Activated CD4-positive, alpha-beta T cell treated with anti-CD3 and anti-CD28 coated beads, Interleukin-2, amount 50 U/mL, for 4 hours (primary cell): ENCODE measurements at regions not wholly inside any gene's neighbourhood (a gene's known extent, or its start where the extent isn't known, plus 50 kb on each side); places are given as distances from the start of the nearest gene placed in this dataset.

Source experiments
- DNase-seq, 2 experiments: peaks; one replicate each; pipeline ENCODE4 v3.0.0-alpha.2; 2020

GRCh38 chr1:88274431-88274830 is 409.6 kb upstream of the PKN2 start:
- no peak for DNase-seq

- no peak for DNase-seq
Measured at GRCh38 chr1:88275259-88275862, 408.7 kb upstream of the PKN2 start.

- no peak for DNase-seq
Measured at GRCh38 chr1:88276163-88276562, 407.9 kb upstream of the PKN2 start.

GRCh38 chr1:88284066-88284465 is 400.0 kb upstream of the PKN2 start:
- no peak for DNase-seq

- DNase-seq, result no peak
Measured at GRCh38 chr1:88284666-88285366, 399.3 kb upstream of the PKN2 start.

GRCh38 chr1:88286716-88287115 is 397.4 kb upstream of the PKN2 start:
- DNase-seq, result no peak

GRCh38 chr1:88288571-88288970 is 395.5 kb upstream of the PKN2 start:
- no peak for DNase-seq

GRCh38 chr1:88289401-88290102 is 394.5 kb upstream of the PKN2 start:
- DNase-seq, result no peak

- no peak for DNase-seq
Measured at GRCh38 chr1:88291611-88292354, 392.3 kb upstream of the PKN2 start.

- no peak for DNase-seq
Measured at GRCh38 chr1:88293691-88294190, 390.3 kb upstream of the PKN2 start.

- no peak for DNase-seq
Measured at GRCh38 chr1:88296227-88296626, 387.8 kb upstream of the PKN2 start.

- DNase-seq, result no peak
Measured at GRCh38 chr1:88296642-88297041, 387.4 kb upstream of the PKN2 start.

- no peak for DNase-seq
Measured at GRCh38 chr1:88298506-88298905, 385.6 kb upstream of the PKN2 start.

- no peak for DNase-seq
Measured at GRCh38 chr1:88300752-88301263, 383.3 kb upstream of the PKN2 start.

GRCh38 chr1:88302843-88303486 is 381.1 kb upstream of the PKN2 start:
- DNase-seq, result no peak

- no peak for DNase-seq
Measured at GRCh38 chr1:88311265-88311664, 372.8 kb upstream of the PKN2 start.

- no peak for DNase-seq
Measured at GRCh38 chr1:88311907-88312306, 372.2 kb upstream of the PKN2 start.

- no peak for DNase-seq
Measured at GRCh38 chr1:88317396-88317795, 366.7 kb upstream of the PKN2 start.

GRCh38 chr1:88318740-88319139 is 365.3 kb upstream of the PKN2 start:
- DNase-seq, result no peak

- no peak for DNase-seq
Measured at GRCh38 chr1:88320291-88320690, 363.8 kb upstream of the PKN2 start.

GRCh38 chr1:88321706-88322105 is 362.4 kb upstream of the PKN2 start:
- no peak for DNase-seq

- no peak for DNase-seq
Measured at GRCh38 chr1:88324899-88325298, 359.2 kb upstream of the PKN2 start.
